ENCODE measurements at regions not wholly inside any gene's neighbourhood (a gene's known extent, or its start where the extent isn't known, plus 50 kb on each side); places are given as distances from the start of the nearest gene placed in this dataset.
A peak's percentile ranks its signal among the peaks of the same experiment; 100 is the strongest.

DNA sequence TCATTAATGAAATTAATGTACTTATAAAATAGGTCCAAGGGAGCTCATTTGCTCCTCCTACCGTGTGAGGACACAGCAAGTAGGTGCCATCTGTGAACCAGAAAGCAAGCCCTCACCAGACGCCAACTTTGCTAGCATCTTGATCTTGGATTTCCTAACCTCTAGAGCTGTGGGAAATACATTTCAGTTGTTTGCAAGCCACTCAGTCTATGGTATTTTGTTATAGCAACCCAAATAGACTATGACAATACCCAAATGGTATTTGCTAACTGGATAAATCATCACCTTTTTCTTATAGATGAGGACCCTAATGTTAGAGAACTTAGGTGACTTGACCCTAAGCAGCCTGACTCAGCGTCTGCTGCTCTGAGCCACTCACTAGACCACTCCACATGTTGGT is 379.6 kb downstream of the HRH4 start:
- DNase-seq, result no peak

DNA sequence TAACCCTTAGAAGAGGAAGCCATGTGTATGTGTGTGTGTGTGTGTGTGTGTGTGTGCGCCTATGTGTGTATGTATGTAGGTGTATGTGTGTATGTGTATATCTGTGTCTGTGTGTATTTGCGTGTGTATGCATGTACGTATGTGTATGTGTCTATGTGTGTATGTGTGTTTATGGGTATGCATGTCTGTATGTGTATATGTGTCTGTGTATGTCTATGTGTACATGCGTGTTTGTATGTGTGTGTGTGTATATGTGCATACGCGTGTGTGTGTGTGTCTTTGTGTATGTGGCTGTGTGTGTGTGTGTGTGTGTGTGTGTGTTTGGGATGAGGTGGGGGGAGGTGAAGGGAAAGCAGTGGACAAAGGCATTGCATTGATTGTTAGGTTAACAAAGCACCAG is 380.2 kb downstream of the HRH4 start:
- no peak for DNase-seq

DNA sequence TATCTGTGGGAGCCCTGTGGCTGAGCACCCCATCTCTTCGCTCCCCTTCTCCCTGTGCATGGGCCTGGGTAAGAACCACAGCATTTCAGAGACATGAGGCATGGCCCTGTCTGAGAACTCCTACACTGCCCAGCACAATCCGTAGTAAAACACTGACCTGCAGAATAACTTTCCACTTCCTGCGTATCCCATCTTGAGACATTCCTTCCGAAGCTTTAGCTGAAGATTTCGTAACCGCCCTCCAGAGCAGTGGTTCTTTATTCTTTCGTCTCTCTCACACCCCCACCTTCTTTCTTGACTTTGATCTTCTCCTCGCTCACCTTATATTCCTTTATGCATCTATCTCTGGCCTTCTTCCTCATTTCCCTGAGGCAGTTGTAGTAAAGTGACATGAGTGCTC is 381.1 kb downstream of the HRH4 start:
- DNase-seq, result no peak

DNA sequence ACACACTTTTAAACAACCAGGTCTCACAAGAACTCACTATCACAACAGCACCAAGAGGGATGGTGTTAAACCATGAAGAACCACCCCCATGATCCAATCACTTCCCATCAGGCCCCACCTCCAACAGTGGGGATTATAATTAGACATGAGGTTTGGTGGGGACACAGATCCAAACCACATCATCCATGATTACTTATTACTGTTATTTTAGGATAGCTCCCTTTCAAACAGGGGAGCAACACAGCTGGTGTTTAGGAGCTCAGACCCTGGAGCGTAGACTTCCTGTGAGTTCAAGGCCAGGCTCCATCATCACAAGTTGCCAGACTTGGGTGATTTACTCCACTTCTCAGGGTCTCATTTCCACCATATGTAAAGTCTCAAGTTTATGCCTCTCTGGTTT is 382.7 kb downstream of the HRH4 start:
- no peak for DNase-seq

DNA sequence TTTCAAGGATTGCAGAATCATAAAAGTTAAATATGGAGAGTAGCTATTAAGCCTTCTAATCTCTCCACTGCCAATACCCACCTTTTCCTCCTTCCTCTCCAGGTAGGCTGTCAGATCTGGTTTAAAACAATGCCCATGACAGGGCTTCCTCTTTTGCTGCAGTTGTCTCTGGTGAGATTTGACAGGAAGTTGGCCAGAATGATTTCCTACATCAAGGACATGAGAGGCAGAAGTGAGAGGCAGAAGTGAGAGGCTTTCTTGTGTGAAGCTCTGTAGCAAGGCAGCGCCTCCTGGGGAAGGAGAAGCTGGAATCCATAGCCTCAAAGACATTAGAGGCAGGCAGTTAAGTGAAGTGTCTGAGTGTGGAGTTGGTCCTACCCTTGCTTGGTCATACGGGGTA is 385.7 kb downstream of the HRH4 start:
- no peak for DNase-seq

DNA sequence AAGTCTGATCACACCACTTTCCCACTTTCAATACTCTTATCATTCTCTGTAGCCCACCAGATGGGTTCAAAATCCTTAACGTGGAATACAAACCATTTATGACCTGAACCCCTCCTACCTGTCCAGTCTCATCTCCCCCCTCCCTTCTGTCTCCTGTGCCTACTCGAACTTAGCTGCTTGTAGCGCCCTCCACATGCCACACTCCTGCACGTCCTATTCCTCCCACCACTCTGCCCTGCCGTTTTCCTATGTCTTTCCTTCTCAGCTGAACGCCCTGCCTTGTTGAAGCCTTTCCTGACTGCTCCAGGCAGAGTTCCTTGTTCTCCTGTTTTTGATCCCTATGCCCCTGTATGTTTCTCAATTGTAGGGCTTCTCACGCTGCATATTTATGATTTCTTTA is 390.1 kb downstream of the HRH4 start:
- DNase-seq, result no peak

DNA sequence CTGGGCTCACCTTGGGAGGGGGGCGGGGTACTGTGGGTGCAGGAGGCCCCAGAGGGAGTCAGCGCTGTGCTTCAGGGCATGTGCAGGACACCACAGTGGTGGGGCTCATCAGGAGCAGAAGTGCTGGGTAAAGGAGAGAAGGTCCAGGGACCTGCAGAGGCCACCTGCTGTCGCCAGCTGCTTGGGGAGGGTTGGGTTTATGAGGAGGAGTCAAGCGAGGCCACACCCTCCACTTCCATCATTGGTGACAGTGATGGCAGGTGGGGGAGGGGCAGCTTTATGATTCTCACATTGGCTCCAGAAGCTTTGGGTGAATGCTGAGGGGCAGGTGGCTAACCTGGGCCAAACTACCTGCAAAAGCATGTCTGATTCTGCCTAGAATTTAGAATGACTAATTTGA is 392.6 kb downstream of the HRH4 start:
- no peak for DNase-seq

DNA sequence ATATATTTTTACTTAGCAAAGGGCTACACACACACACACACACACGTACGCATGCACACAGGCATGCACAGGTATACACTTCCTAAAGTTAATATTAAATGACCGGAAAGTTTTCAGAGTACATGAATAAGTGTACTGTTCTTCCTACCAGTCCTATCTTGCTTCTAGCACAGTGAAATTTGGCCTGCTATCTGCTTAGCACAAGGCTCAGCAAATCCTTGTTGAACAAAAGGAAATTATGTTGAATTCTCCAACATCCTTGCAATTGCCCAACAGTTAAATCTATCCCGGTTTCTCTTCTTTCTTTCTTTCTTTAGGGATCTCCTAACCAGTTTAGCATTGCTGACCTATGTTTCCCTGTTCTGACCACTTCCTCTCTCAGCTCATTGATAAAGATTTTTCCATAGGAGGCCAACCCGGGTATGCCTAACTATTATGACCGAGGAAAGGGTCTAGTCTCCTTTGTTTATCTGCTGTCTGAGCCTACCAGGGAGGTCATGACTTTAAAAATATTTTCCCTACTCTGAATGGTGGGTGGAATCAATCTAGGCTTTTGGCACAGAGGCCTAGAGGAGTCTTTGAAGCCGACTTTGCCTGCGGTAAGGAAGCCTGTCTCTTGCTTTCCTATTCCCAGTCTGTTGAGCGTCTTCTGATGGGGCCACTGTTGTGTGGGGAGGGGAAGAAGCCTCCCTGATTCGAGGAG is 400.7 kb downstream of the HRH4 start:
- DNase-seq, result no peak

DNA sequence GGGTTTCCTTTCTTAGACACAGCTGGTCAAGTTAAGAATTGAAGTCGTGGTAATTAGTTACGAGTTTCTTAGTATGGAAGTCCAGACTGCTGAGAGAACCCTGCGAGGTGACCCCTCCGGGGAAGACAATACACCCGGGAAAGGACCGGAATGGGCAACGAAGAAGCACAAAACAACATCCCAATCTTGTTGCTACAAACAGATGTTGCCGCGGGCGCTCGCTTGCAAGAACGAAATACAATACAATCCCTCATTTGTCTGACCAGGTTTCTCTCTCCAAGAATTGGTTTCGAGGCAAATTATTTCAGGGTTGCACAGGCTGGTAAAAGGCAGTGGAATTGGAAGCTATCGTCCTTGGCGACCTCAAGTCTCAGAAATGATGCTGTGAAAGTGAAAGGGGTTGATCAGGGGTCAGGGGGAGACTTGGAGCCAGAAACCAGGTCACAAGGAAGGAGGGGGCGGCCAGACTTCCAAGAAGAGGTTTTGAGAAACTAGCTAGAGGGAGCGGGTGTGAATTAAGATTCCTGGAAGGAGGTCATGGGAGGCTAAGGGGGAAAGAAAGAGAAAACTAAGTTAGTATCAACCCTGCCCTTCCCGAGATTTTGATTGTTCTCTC is 401.9 kb downstream of the HRH4 start:
- no peak for DNase-seq

DNA sequence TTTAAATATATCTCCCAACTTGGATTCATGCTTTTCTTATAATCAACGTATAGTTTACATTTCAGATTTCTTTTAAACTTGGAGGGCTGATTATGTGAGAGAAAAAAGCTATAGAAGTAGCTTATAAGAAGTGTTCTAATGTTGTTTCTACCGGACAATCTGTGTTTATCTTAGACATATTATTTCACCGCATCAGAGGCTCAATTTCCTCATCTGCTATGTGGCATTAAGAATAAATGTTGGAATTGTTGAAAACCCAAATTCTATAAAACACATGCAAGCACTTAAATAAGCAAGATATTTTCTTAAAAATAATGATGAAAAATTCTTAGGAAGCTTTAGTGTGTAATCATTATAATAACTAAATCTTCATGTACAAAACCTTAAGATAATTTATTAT is 407.9 kb downstream of the HRH4 start:
- no peak for DNase-seq

DNA sequence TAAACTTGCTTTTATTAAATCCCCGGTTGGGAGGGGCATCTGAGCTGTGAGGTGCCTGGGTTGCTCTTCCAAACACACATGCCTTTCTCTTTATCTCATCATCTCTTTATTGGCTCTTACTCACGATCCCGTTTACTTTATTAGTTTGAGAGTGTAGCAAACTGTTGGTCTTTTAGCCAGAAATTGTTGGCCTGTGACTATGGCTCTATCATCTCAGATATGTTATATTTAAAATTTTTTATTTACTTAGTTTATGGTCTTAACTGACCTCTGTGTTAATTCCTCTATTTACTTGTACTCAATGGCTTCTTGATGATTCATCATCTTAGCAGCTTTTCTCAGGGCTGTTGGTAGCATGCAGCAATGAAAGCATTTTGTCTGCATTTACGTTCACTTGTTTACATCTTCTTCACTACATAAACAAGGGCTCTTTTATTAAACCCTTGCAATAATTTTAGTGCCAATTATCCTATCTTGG is 408.4 kb downstream of the HRH4 start:
- no peak for DNase-seq

DNA sequence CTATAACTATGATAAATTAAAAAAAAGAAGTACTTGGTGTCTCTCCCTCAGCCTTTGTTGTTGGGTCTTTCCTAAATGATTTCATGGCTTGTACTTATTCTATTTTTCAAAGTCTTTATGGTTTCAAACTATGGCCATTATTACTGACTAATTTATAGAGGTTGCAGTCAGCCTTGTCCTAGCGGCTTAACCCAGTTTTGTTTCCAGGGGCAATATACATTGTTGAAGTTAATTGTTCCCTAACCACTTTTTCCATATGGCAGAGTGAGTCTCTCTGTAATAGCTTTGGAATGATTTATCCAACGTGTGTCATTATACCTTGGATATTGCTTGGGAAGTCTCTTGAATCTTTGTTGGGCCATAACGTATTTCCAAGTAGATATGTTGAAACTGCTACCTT is 408.8 kb downstream of the HRH4 start:
- DNase-seq, result no peak

DNA sequence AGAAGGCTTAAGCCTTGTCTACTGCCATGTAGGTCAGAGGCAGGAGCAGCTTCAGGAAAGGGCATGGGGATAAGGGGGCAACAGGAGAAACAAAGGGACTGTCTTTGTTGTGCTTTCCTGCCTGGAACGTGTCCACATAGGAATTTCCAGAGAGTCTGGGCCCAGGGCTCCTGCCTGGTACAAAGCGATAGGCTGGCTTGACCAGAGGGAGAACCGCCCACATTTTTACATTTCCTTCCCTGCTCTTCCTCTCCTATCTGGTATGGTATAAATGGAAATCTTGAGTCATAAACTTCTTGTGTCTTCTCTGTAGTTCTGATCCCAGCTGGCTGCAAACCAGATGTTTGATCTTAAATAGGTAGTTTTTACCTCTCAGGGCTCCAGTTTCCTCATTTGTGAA is 414.8 kb downstream of the HRH4 start:
- DNase-seq, result no peak

DNA sequence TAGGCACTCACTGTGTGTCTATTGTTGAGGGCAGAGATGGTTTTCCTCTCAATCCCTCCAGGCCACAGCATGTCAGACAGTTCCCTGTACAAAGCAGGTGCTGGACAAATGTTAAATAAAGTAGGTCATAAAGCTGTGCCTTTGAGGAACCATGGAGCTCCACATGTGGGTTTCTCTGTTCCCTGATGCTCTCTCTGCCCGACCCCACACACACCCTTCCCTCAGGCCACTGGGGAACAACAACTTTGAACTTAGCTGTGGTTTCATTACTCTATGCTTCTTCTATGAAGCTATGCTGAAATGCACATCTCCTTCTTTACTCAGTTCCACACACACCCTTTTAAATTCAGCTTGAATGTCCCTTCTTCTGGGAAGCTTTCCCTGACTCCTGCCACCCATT is 415.3 kb downstream of the HRH4 start:
- no peak for DNase-seq

DNA sequence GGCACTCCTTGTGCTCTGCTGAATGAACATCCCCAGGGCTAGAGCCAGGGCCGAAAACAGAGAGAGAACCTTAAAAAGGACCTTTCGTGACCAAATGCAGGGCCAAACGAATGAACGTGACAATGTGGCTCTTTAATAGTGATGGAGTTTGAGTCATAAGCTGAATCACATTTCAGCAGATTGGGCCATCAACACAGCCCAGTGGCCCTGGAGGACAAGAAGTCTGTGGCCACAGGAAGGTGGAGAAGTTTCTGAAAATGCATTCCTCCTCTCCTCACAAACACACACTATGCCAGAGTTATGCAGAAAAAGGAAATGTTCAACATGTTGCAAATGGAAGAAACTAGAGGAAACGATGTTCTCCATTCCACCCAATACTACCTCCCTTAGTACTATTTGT is 415.8 kb downstream of the HRH4 start:
- DNase-seq, result no peak

DNA sequence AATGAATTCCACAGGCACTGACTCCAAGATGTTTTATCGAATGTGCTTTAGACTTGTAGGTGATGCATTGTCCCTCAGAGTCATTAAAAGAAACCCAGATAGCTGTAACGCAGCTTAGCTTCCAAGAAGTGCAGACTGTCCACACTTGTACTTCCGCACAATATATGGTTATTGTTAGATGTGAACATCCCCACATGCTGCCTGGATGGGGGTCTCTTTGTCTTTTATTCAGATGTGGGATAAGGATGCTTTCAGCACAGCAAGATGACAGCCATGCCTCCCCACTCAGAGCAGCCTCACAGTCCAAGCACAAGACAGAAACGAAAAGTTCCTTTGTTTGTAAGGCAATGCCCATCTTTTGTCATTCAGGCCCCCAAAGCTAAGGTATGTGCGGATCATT is 416.6 kb downstream of the HRH4 start:
- no peak for DNase-seq

DNA sequence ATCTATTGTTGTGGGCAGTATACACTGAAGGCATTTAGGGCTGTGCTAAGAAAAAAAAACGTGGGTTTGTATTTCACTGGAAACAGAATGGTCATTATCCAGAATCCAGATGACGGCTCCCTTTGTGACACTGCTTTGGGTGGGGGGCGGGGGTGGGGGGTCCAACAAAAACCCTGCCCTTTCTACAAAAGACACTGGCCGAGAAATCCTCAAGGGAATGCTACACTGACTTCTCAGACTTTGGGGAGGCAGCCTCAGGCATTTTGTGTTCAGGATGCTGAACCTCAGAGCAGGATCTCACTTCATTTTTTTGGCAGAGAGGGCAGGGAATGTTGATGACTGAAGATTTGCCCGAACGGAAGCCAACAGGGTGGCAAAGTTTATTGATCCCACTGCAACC is 417.1 kb downstream of the HRH4 start:
- no peak for DNase-seq

DNA sequence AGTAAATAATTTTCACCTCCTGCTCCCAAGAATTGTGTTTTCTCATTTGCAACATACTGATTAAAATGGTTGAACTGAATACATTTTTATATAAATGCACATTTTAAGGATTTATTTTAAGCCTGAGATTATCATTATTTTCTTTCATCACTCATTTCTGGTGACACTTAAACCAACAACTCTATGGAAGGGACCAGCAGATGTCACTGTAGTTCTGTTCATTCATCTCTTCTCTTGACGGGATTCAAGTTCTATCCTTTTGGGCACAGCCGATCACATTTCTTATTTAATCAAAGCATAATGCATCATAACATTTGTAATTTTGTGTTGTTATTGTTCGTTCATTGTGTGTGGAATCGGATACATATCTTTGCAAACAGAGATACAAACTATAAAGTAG is 417.9 kb downstream of the HRH4 start:
- DNase-seq, result peak; percentile 3 to 9

DNA sequence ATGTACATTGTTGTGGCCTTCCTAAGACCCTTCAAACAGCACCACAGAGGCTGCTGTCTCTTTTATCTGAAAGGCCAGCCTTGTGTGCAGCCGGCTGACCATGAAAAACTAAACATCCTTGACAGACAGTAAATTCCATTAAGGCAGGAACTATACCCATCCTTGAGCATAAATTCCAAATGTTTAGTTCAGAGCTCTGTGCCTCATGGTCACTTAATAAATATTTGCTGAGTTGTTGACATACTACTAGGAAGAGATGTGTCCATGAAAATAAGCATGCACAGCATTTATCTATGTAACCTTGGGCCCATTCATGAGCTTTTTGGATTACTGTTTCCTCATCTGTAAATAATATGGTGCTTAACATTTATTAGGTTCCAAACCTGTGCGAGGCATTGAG is 424.8 kb downstream of the HRH4 start:
- no peak for DNase-seq

DNA sequence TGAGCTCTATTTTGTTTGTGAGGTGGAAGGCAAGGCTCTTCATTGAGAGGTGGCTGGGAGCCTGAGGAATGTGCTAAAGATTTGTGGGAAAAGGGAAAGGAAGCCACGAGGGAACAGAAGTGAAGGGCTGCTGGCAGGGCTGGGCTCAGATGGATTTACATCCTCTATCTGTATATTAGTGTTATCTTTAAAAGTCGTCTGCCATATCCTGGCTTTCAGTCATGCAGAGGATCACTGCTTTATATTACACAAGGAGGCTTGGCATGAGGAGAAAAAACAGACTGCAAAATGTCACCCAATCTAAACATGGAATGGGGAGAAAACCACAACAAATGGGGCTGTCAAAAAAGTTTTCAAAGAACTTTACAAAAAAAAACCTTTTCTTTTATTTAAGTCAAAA is 434.4 kb downstream of the HRH4 start:
- no peak for DNase-seq

DNA sequence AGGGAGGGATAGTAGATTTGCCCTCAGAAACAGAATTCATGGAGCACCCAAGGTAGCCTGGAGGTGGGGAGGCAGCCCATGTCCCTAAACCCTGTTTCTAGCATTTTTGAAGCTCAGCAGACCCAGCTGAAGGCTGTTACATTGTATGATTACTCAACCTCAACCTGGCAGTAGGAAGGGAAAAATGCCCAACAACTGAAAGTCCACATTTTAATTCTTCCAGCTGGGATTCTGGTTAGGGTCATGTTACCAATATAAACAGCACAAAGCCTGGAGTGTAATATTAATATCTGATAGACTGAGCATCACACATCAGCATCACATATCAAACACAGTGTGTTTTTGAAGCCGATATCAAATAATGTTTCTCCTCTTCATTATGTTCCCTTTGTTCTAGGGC is 437.0 kb downstream of the HRH4 start:
- DNase-seq, result no peak

DNA sequence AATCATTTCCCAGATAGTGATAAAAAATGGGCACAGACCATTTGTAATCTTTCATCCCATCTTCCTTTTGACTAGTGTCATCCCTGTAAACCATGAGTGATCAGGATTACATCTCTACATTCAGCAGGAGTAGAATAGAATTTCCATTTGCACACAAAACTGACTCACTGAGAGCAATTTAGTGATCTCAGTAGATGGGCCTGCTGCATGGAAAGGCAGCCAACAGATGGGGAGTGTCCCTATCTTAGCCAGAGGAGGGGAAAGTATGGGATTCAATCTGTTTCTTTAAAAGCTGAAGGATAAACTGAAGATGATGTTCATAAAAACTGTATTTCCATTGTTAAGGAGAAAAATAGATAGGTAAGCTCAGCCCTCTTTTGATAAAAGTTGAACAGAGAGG is 441.7 kb downstream of the ZNF521 start:
- DNase-seq, result no peak

DNA sequence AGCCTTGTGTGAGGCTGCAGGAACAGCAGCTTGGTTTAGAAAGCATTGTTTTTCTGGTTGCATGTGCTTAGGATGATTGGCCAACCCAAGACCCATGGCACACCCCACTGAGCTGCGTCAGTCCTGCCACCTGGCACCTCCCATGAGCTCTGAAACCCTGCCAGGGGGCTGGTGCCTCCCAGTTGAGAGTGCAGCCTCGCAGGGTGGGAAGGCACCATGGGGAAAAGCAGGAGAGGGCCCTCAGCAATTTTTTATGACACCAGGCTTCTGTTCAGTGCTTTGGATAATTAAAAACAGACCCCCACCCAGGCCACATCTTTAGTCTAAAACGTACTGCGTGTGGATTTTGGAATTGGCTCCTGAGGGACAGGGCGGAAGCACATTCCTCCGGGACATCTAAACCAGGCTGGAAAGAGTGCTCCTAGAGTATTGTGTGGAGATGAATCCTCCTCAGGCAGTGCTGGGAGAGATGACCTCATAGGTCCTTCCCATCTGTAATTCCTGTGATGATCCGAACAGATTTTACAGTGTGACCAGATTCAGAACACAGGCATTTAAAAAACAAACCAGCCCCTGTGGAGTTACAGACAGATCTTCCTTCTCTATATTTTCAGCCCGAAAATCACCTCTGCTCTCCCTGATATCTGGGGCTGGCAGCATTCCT is 438.3 kb downstream of the ZNF521 start:
- DNase-seq, result no peak

DNA sequence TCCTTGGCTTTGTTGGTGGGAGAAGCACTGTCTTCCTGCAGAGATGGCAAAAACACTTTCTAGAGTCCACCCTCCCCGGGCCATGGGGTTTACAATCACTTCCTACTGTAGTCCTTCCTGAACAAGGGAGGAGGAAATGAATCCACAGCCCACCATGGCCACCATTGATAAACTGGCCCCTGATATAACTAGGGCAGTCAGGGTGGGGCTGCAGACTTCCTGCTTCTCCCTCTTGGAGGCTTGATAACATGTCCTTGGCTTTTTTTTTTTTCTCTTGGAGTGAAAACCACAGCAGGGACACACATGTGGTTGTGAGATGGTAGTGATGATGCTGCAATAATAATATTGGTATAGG is 437.8 kb downstream of the ZNF521 start:
- DNase-seq, result no peak

DNA sequence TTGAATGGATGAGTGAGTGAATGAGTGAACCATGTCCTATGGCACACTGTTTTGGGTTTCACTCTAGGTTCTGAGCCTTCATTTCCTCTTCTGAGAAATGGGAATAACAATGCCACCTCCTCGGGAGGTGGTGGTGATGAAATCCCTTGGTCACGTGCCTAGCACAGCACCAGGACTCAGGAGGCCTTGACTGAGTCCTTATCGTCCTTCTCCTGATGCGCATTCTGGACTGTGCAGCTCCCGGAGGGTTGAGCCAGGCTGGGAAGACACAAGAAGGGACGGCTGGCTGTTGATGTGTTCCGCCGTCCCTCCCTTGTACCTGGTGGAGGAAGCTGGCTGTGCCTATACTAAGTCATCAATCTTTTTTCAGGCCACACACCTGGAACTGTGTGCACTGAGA is 437.3 kb downstream of the ZNF521 start:
- no peak for DNase-seq

Measured in SHP77 (cell line).